NCI-H1436 treated with DMSO at 0.1 percent for 48 hours (cell line): ENCODE measurements at regions not wholly inside any gene's neighbourhood (a gene's known extent, or its start where the extent isn't known, plus 50 kb on each side); places are given as distances from the start of the nearest gene placed in this dataset.

ENCODE experiments used
- DNase-seq: peaks from one replicate; lab custom pipeline; 2025; lab: John Stamatoyannopoulos, UW

DNA sequence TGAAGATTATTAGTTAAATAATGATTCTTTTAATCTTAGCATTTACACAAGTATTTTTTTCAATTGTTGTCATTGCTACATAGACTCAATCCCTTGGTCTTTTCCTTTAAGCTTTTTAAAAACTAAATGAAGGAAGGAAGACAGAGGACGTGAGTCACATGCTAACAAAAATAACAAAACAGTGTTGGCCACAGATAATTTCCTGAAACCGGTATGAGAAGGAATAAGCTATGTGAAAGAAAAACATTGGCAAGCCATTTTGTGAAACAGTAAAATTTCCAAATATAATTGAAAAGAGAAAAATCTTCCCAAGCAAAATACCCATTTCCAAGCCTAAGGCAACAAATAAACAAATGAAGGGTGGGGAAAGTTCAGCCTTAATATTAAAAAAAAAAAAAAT is 223.0 kb downstream of the AHR start:
- DNase-seq = no peak

DNA sequence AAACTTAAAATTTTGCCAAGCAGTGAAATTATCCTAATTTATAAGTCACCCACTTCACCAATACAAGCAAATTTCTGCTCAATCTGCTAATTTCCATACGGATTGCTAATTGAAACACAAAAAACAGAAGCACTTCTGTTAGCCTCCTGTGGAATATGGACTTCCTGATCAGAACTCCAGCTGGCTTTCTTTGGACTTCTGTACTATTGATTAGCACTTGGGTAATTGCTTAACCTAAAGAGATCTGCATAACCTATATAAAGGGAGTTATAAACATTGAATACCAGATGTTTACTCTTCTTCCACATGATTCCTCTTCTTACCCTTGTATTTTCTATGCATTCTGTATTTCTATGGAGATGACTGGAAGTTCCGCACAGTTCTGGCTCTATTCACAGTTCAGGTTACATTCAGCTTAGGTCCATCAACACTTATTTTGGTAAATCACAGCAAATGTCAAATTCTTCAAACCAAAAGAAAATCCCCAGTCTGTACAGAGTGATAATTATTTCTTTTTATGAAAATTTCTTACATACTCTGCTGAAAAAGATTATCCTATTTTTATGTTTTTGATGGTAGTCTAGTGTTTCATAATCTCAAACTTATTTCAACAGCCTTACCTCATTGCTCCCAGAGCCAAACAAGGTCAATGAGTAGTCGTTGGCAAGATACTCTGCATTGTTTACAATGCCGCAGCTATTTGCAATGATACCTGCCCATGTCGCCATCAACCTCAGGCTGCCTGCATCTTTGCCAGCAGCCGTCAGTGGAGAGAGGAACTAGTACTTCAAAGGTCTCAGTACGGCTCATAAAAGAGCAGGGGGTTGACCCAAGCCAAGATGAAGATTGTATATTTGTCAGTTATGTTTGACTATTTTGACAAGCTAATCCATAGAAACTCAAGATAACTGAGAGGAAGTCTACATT is 225.6 kb downstream of the AHR start:
- DNase-seq = no peak

DNA sequence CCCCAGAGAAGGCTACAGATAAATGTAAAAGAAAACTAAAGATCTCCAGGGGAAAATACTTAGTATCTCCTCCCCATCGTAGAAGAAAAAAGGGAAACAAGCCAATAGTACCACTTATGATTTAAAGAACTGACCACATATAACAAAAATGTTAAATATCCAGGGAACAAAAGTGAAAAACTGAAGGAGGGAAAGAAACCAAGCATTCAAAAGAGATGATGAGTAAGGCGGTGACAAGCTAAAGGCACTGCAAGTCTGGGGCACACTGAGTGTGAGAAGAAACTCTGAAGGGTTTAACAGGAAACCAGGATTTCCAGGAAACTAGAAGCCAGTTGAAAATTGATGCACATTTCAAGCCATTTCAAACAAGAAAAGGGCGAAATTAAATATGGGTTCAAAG is 226.3 kb downstream of the AHR start:
- no peak for DNase-seq

DNA sequence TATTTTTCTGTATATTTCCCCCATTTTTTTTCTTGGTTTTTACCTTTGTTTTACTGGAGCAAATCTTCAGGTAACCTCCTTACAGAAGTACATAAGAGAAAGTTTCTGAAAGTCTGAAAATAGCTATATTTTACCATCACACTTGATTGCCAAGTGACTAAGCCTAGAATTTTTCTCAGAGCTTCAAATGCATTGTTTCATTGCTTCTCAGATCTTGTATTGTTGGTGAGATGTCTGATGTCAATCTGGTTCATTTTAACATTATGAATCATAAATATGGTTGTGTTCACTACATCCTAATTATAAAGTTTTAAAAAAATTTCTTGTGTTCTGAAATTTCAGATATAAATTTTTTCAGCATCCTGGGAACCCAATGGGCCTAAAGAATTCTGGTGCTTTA is 228.2 kb downstream of the AHR start:
- DNase-seq = no peak

DNA sequence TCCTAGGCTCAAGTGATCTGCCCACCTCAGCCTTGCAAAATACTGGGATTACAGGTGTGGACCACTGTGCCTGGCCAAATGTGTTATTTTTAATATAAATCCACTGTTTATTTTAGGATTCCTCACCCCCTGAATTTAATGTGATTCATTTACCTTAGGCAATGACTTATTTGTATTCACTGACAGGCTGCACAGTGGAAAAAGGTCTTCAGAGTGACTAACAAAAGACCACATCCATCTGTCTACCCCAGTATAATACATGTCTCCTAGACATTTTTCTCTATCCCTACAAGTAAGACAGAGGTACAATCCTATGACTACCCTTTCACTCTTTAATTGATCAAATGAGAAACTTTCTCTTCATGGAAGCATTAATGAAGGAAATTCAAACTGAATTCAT is 230.2 kb downstream of the AHR start:
- DNase-seq = no peak

DNA sequence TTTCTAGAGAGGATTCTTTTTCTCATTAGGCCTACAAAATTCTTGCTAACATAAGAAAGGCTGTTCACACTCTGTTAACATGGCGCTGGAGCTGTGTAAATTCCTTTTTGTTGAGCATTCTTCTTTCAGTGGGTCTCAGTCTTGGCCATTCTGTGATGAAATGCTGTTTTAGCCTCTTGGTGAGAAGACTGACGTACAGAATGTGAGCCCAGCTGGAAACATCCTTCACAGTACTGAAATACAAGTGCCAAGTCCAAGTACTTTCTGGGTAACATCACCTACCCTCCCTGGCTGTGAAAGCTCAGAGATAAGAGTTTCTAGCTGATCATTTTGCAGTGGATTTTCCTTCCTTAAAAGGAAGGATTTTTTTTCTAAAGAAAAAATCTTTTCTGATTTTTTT is 231.8 kb downstream of the AHR start:
- no peak for DNase-seq

DNA sequence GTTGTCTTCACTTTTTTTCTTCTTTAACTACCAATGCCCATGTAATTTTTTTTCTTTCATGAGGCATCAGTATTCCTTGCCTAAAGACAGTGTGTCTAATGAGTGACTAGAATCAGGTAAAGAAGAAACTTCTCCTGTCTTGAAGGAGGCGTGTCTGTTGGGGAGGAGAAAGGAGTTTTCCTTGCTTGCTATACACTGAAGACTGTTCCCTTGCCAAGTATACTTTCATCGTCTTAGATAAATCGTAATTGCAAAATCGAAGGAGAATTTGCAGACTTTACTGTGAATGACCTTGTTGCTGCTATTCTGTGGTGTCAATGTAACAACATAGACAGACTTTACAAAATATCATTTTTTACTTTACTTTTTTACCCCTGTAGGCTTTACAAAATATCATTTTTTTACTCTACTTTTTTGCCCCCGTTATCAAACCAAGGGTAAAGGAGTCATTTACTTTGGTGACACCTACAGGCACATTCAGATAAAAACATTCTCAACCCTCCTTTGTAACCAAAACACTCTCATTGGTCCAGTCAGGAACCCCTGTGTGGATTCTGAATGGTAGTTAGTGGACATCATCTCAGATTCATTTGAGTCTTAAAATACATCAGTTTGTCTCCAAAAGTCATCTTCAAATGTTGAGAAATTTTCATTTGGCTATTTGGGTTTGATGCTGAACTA is 232.4 kb downstream of the AHR start:
- DNase-seq = no peak

DNA sequence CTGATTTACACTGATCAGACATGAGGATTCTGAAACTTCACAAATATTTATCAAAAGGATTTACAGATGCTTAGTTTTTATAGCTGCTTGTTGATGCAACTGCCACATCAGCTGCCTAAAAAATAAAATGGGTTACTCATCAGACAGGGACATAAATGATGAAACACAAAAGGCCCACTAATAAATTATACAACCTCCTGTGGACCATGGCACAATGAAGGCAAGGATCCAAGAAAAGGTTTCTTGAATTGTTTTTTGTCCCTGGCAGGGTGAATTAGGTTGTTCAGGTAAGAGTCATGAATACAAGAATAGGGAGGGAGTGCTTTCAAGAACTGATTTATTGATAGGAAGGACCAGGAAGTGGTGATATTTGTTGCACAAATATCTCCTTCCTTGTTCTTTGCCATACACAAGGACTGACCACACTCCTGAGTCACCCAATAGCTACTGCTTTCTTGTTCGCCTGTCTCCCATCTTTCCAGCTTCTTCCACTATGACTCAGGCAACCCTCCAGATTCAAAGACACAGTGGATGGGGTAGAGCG is 234.5 kb downstream of the AHR start:
- no peak for DNase-seq

DNA sequence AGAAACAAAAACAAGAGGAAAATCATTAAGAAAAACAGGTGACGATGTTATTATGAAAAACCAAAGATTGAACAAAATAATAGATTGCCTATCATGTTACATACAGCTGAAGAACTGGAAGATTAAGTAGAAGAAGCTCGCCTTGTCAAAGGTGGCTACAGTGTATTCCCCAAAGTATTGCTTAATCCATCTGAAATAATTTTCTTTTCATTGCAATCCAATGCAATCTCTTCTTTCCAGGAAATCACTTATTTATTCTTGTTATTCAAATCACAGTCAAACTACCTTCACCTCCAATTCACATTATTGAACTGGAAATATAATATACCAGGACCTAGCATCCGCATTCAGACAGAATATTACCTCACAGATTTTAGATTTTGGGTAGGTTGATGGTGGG is 235.9 kb downstream of the AHR start:
- no peak for DNase-seq

DNA sequence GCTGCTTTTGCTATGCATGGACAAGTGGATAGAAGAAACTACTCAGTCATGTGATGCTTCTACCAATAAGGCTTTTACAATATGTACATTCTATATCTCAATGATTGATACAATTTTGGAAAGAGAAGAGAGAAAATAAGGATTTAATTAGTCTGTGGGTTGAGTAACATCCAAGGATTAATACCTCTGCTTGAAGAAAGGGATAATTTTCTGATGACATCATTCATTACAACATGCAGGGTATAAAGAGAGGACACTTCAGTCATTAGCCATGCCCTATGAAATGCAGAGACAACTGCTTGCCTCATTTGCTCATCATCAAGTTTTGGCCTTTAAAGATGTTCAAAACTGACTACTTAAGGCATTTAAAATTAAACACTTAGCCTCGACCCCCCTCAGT is 237.3 kb downstream of the AHR start:
- DNase-seq = no peak

DNA sequence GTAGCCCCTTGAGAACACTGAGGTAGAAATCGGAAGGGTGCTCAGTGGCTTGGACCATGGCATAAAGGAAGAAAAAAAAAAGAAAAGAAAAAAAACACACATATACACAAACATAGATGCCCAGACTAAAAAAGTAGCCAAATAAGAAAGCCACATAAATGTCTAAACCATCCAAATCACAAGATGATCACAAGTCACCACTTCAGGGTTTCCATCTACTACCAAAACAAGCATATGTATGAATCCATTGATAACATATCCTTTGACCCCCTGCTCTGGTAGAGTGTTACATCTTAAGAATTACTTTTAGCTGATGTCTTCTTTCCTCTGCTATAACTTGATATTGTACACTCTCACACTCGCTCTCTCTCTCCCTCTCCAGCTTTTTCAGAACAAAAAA is 245.9 kb downstream of the AHR start:
- DNase-seq = no peak

DNA sequence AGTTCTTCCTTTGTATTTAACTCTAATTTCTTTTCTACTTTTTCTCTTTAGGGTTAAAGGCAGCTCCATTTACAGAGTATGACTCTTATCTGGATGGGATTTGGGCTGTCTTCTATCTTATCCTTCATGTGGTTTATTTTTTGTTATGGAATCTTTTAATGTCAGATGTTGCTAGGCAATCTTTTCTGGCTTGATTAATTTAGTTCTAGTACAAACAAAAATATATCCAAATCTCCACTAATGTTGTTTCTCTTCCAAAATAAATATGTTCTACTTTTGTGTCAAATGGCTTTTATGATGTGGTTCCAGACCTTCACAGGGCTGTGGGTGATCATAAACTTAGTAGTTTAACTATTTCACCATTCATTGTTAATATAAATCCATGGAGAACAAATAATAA is 246.9 kb downstream of the AHR start:
- DNase-seq = no peak

DNA sequence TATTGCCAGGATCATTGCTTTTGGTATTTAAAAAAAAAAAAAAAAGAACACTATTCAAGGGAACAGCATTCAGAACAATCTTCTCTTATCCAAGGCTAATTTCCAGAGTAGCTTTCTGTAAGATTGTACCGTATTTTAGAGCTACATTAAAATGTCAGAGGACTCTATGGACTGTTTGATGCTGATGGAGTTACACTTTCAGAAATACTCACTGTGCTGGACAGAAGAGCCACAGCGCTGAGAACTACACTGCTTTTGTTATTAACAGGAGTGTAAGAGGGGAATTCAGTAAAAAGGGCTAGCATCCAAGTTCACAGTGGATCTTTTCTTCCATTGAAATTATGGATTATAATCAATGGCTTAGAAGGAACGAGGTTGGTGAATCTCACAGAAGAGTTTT is 247.7 kb downstream of the AHR start:
- DNase-seq = no peak

DNA sequence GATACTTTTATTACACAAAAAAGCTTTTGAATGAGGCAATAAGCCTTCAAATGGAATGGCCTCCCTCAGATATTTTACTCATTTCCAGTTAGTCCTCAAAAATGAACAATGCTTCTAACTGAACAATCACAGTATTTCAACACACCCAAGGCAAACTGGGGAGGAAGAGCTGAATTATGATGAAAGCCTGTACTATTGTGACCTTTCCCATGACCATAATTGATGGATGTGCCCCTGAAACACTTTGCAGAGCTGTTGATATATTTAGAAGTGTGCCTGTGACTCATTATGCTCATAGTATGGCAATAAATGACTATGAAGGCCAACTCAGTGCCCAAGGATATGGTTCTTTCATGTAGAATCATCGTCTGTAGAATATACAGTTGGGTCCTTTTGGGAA is 248.1 kb downstream of the AHR start:
- DNase-seq = no peak

DNA sequence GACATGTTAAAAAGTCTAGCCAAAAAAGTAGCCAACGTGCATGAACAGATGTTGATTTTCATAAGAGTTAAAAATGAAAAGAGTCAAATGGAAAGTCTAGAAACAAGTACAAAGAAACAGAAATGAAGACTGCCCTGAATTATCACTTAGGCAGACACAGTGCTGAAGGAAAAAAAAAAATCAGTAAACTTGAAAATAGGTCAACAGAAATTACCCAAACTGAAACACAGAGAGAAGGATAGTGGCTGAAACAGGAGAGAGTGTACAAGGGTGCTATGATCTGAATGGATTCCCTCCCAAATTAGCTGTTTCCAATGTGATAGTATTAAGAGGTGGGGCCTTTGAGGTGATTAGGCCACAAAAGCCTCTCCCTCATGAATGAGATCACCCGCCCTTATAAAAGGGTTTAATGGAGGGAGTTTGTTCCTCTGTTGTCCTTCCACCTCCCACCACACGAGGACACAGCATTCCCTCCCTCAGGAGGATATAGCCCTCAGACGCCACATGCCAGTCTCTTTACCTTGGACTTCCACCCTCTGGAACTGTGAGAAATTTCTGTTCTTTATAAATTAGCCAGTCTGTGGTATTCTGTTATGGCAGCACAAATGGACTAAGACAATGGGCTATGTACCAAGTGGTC is 249.7 kb downstream of the AHR start:
- no peak for DNase-seq

DNA sequence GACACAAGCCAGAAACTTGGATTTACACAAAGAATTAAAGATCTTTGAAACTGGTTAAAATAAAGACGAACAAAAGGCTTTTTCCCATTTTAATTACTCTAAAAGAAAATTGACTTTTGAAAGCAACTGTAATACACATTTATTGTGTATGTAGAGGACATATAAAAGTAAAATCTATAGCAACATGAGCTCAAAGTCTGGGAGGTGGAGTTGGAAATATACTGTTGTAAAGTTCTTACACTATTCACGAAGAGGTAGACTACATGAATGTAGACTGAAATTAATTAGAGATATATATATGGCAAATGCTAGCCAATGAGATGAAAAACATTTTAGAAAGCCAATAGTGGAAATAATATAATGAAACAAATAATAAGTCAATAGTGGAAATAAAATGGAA is 251.0 kb downstream of the AHR start:
- no peak for DNase-seq

DNA sequence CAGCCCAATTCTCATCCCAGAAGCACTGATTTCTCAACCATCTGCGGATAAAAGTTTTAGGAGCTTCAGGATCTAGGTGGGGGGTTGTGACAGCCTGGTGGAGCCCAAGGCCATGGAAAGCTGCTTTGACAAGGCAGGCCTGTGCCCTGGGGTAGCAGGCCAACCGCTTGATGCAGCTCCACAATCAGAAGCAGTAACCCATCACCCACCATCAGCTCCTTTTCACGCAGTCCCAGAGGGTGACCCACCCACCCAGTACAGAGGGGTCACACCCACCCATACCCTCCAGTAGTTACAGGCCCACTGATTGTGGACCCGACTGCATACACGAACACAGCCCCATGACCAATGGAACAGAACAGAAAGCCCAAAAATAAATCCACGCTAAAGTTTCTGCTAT is 253.9 kb downstream of the AHR start:
- DNase-seq = no peak

DNA sequence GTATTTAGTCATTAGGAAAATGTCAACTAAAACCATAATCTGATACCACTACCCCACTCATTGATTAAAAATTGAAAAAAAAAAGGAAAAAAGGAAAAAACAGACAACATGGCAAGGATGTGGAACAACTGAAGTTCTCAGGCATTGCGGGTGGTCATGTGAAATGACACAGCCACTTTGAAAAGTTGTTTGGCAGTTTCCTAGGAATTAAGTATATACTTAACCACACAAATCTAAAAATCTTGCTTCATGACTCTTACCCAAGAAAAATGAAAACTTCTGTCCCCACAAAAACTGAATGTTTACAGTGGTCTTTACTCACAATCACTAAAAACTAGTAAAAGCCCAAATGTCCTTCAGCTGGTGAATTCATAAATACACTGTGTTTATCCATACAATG is 254.5 kb downstream of the AHR start:
- DNase-seq = no peak

DNA sequence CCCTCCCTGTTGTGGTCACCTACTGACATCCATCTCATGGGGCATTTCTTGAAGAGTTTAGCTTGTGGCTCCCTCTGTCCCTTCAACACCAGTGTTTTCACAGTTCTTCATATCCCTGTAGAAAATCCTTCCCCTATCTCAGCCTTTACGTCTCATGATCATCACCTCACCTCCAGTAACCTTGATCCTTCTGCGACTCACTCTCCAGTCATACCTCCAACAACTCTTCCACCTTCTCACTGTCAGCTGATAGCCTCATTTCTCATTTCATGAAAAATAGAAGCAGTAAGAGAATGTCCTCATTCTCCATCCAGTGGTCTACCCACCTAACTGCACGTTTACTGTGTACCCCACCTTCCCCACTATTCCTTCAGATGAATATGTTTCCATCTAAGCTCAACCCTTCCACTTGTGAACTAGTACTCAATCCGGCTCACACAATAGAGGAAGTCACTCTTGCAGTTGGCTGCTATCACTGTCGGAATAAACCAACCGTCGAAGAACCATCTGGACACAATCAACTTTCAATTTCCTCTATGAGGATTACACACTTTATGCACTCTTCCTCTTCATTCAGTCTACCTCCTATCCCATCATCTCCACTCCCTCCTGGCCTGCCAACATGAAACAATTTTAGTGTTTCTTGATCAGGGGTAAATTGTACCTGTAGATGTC is 256.0 kb downstream of the AHR start:
- no peak for DNase-seq

DNA sequence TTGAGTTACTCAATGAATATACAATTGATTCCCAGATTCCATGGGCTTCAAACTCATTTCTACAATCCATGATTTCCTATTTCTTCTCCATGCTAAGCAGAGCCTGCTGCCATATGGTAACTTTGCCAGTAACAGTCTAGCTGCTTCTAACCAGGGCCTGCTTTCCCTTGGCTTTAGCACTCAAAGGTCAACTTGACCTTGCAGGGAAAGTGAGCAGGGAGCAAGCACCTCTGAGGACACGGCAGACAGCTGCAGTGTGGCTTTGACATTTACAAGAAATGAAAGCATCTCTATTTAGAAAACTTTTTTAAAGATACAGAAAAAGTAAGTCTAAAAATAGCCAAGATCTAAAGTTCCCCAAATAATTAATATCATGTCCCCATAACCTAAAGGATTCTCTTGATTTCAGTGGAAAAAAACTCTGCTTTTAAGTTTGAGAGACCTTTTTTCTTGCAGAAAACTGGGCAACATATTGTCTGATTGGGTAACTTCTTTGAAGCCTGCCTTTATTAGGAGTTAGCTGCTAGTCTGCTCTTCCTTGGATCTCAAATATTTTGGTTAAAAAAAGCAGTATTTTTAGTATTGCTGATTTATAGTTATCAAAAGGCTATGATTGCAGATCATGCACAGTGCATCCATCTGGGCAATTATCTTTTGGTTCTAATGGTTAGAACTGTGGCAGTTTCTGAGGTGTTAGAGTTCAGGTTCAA is 257.9 kb downstream of the AHR start:
- DNase-seq = no peak

DNA sequence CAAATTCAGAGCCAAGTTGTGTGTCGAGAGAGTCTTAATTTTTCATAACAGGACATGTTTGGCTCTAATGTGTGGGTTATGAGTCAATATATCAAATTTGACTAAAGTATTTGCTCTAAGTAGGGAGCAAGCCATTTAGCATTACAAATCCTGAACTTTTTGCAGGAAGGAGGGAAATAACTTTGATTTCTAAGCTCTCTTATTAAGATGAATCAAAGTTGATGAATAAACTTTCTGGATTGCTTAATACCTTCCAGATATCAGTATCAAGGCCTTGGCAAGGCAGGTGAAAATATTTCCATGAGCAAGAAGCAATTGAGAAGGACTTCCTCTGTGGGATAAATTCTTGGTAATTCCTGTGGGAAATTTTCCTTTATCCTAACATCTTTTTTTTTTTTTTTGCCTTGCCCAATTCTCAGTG is 258.8 kb downstream of the AHR start:
- DNase-seq = no peak

DNA sequence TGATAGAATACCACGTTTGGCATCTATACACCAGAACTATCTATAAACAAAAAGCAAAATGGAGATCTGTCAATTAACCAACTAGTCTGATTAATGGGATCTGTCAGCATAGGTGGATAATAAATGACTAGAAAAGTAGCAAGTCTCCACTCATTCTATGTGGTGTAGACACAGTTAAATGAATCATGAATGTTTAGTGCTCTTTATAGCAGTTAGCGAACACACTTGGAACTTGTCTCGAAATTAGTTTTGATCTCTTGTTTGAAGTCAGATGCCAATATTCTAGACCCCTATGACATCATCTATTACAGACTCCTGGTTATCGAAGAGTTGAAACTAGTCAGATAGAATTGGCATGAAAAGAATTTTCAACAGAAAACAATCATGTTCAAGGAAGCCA is 259.7 kb downstream of the AHR start:
- no peak for DNase-seq
